Fibroblast of skin of left biceps (primary cell): ENCODE measurements at regions not wholly inside any gene's neighbourhood (a gene's known extent, or its start where the extent isn't known, plus 50 kb on each side); places are given as distances from the start of the nearest gene placed in this dataset.

Experiments
- DNase-seq, 2 experiments: peaks; one replicate each; pipeline ENCODE4 v3.0.0-alpha.2; 2013; ENCODE audit warnings: low read depth in 2 of 2

- DNase-seq = no peak
Measured at GRCh38 chr1:208419746-208420420, 175.7 kb upstream of the PLXNA2 start.

- DNase-seq = no peak
Measured at GRCh38 chr1:208420696-208421095, 176.5 kb upstream of the PLXNA2 start.

GRCh38 chr1:208421486-208421885, 177.3 kb upstream of the PLXNA2 start:
- no peak for DNase-seq

GRCh38 chr1:208423526-208423925, 179.3 kb upstream of the PLXNA2 start:
- no peak for DNase-seq

GRCh38 chr1:208425096-208425495, 180.9 kb upstream of the PLXNA2 start:
- no peak for DNase-seq

GRCh38 chr1:208430220-208430619, 186.0 kb upstream of the PLXNA2 start:
- no peak for DNase-seq

- DNase-seq = peak; percentile 63 to 67
Measured at GRCh38 chr1:208431721-208432120, 187.5 kb upstream of the PLXNA2 start.

GRCh38 chr1:208432346-208432745, 188.2 kb upstream of the PLXNA2 start:
- no peak for DNase-seq

- DNase-seq = no peak
Measured at GRCh38 chr1:208433086-208433485, 188.9 kb upstream of the PLXNA2 start.

- DNase-seq = no peak
Measured at GRCh38 chr1:208433971-208434370, 189.8 kb upstream of the PLXNA2 start.

- DNase-seq = peak; percentile 44 to 46
Measured at GRCh38 chr1:208437401-208437800, 193.2 kb upstream of the PLXNA2 start.

- DNase-seq = no peak
Measured at GRCh38 chr1:208438112-208438699, 194.0 kb upstream of the PLXNA2 start.

GRCh38 chr1:208445758-208446203, 201.6 kb upstream of the PLXNA2 start:
- no peak for DNase-seq

GRCh38 chr1:208446271-208446691, 202.1 kb upstream of the PLXNA2 start:
- no peak for DNase-seq

- DNase-seq = no peak
Measured at GRCh38 chr1:208448425-208448824, 204.2 kb upstream of the PLXNA2 start.

- no peak for DNase-seq
Measured at GRCh38 chr1:208449951-208450350, 205.8 kb upstream of the PLXNA2 start.

- no peak for DNase-seq
Measured at GRCh38 chr1:208450958-208451357, 206.8 kb upstream of the PLXNA2 start.

- no peak for DNase-seq
Measured at GRCh38 chr1:208455821-208456220, 211.6 kb upstream of the PLXNA2 start.

- no peak for DNase-seq
Measured at GRCh38 chr1:208456487-208456886, 212.3 kb upstream of the PLXNA2 start.

- no peak for DNase-seq
Measured at GRCh38 chr1:208460823-208461222, 216.6 kb upstream of the PLXNA2 start.

- no peak for DNase-seq
Measured at GRCh38 chr1:208461680-208462079, 217.5 kb upstream of the PLXNA2 start.

- DNase-seq = no peak
Measured at GRCh38 chr1:208462761-208463160, 218.6 kb upstream of the PLXNA2 start.

- DNase-seq = no peak
Measured at GRCh38 chr1:208465266-208465665, 221.1 kb upstream of the PLXNA2 start.
